ENCODE measurements at regions not wholly inside any gene's neighbourhood (a gene's known extent, or its start where the extent isn't known, plus 50 kb on each side); places are given as distances from the start of the nearest gene placed in this dataset.
"Not testable (repeated sequence)": the region's sequence is repeated elsewhere in the genome, so short reads cannot be mapped to it uniquely, and the experiment has no call there.

- DNase-seq (ENCODE audit: extremely low spot score, insufficient read length, low read depth) (no peak), FAIRE-seq (no peak)
Measured at GRCh38 chr4:58871509-58871908, 1761.3 kb upstream of the IGFBP7 start.

GRCh38 chr4:58849026-58849425 lies 1738.8 kb upstream of the IGFBP7 start:
- no peak for FAIRE-seq
- no peak for DNase-seq (ENCODE audit: extremely low spot score, insufficient read length, low read depth)

DNA sequence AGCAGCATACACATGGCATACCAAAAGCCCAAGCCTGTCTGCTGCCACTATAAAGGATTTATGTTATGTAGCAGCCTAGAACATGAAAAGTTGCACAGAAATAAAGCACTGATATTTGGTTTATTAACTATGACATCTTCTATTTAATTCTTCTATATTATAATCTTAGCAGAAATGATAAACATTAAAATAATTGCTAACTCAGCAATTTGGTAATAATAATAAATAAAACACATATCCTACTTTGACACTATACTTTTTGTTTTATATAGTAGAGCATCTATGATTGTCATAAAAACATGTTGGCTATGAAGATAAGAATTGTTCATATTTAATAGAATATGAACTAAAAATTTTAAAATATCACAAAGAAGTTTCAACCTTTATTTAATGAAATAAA lies 1733.3 kb upstream of the IGFBP7 start:
- FAIRE-seq: no peak
- DNase-seq (ENCODE audit: extremely low spot score, insufficient read length, low read depth): no peak

GRCh38 chr4:58833126-58833525 lies 1722.9 kb upstream of the IGFBP7 start:
- FAIRE-seq: no peak
- no peak for DNase-seq (ENCODE audit: extremely low spot score, insufficient read length, low read depth)

DNA sequence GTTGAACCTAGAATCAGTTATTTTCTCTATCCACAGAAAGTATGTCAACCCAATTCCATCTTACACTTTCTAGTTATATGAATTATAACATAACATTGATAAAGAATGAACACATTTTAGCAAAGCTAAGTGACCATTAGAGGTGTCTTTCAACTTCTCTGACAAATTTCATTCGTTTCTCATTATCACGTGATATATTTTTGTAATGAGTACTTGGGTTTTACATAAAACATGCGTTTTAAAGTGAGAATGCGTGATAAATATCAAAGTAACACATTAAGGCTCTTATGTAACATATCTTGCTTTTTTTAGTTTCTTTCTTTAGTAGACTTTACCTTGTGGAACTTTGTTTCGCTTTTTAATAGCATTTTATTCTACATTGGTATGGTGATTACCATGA lies 1715.1 kb upstream of the IGFBP7 start:
- no peak for FAIRE-seq
- DNase-seq (ENCODE audit: extremely low spot score, insufficient read length, low read depth): no peak

DNA sequence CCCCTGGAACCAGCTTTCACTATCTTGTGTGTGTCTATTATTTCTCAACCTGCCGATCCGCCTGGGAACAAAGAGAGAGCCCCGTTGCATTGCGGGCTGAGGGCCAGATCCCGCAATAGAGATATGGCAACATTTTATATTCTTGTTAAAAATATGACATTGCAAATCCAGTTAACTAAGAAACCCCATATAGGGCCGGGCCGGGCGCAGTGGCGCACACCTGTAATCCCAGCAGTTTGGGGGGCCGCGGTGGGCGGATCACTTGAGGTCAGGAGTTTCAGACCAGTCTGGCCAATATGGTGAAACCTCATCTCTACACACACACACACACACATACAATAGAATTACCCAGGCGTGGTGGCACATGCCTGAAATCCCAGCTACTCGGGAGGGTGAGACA lies 1708.4 kb upstream of the IGFBP7 start:
- FAIRE-seq; DNase-seq (ENCODE audit: extremely low spot score, insufficient read length, low read depth): not testable (repeated sequence)

- no peak for FAIRE-seq
- DNase-seq (ENCODE audit: extremely low spot score, insufficient read length, low read depth): no peak
Measured at GRCh38 chr4:58809948-58810347, 1699.8 kb upstream of the IGFBP7 start.

DNA sequence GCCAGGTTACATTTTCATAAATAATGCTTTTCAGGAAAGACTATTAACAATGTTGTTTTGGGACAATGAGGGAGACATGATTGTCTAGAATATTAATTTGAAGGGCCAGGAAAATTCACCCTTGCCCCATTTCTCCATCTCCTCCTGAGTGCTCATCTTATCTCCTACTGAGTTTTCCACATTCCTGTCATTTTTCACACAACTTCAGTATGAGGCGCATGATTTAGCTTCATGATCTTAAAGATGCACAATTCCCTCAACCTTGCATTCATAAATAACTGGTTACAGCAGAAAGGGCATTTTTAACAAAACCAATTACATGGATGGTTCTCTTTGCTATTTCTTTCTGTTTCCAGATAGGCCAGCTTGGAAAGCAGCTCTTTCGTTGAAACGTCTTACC lies 1699.2 kb upstream of the IGFBP7 start:
- FAIRE-seq (no peak), DNase-seq (ENCODE audit: extremely low spot score, insufficient read length, low read depth) (no peak)

- DNase-seq (ENCODE audit: extremely low spot score, insufficient read length, low read depth): no peak
- FAIRE-seq: no peak
Measured at GRCh38 chr4:58808817-58809216, 1698.6 kb upstream of the IGFBP7 start.

DNA sequence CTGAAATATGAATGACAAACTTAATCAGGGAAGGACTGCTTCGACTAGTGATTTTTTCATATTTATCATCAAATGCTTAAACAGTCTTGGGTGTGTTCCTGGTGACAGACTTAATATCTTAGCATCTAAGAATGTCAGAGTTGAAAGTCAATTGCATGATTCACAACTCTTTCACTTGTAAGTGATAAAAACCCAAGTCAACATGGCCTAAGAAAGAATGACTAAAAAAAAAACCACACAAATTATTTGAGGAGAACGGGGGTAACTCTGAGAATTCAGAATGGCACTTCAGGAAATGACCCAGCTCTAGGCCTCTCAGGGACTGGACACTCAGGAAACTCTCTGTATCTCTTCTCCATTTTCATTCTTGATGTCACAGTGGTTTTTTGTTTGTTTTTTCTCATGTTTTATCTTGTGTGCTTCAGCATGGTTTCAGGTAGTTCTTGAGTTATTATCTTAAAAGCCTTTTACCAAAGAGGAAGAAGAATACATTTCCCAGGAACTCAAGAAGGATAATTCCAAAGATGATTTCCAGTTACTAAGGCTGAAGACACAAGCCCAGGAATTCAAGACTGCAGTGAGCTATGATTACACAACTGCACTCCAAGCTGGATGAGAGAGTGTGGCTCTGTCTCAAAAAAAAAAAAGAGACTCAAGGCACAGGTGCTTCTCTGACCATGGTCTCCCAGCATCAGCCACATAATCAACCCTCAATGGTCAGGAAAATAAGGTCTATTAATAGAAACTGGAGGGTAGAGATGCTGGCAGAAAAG lies 1697.8 kb upstream of the IGFBP7 start:
- FAIRE-seq: no peak
- DNase-seq (ENCODE audit: extremely low spot score, insufficient read length, low read depth): no peak

DNA sequence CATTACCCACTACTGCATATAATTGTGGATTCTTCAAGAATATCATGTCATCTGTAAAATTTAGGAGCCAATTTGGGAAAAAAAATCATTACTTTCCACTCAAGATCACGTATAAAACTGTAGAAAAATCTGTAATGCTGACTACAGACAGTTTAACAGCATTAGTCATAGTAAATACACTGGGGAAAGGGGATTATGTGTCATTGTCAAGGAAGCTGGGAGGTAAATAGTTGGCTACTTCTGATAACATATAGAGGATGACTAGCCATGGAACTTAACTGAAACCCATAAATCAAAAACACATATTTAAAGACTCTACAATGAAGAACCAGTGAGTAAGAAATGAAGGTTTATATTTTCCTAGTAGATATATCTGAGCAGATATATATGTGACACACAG lies 1666.4 kb upstream of the IGFBP7 start:
- DNase-seq (ENCODE audit: extremely low spot score, insufficient read length, low read depth) (no peak), FAIRE-seq (no peak)

GRCh38 chr4:58767598-58767997 lies 1657.4 kb upstream of the IGFBP7 start:
- DNase-seq (ENCODE audit: extremely low spot score, insufficient read length, low read depth) (no peak), FAIRE-seq (no peak)

DNA sequence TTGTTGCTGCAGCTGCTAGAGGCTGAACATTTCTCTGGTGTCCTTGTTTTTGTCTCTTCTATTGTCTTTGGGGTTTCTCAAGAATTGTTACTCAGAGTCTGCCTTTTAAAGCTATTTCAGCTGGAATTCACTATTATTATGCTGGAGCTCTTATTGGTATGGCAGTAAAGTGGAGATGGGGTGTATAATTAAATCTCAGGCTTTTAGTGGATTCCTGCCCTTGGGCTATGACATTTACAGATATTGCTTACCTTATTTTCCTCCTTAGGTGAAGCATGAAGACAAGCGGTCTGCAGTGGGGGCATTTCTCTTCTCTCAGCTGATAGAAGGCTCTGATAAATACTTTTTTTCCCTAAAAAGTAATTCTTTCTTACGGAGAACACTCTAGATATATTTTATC lies 1656.6 kb upstream of the IGFBP7 start:
- FAIRE-seq (no peak), DNase-seq (ENCODE audit: extremely low spot score, insufficient read length, low read depth) (no peak)

- no peak for DNase-seq (ENCODE audit: extremely low spot score, insufficient read length, low read depth)
- FAIRE-seq: no peak
Measured at GRCh38 chr4:58761563-58761962, 1651.4 kb upstream of the IGFBP7 start.

DNA sequence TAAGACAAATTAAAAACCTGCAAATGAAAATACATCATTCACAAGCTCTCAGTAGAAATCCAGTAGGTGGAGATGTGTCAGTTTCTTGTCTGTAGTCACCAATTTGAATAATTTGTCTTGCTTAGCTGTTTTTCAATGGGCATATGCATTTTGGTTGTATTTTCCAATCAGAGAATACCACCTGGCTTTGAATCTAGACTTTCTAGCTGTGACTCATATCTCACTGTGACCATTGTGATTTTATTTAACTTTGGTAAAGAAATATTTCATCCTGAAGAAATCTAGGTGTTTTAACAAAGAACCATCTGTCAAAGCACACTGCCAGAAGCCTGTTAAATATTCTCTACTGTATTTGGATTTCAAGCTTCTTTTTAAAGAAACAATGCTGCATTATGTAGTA lies 1650.6 kb upstream of the IGFBP7 start:
- FAIRE-seq: no peak
- DNase-seq (ENCODE audit: extremely low spot score, insufficient read length, low read depth): no peak

DNA sequence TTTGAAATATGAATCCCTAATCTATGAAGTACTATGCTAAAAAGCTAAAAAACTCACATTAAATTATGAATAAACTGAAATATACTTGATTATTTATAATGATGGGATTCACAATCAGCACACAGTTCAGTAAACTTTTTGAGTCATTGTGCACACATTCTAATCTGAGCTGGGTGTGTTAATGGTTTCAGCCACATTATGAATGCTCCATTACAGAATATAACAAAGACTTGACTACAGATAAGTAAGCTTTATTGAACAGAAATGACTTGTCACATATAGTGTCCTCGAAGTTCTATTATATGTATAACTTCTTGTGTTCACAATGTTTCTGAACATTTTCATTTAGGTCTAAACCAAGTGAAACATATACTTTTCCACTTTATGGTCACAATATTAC lies 1649.9 kb upstream of the IGFBP7 start:
- FAIRE-seq (no peak), DNase-seq (ENCODE audit: extremely low spot score, insufficient read length, low read depth) (no peak)

DNA sequence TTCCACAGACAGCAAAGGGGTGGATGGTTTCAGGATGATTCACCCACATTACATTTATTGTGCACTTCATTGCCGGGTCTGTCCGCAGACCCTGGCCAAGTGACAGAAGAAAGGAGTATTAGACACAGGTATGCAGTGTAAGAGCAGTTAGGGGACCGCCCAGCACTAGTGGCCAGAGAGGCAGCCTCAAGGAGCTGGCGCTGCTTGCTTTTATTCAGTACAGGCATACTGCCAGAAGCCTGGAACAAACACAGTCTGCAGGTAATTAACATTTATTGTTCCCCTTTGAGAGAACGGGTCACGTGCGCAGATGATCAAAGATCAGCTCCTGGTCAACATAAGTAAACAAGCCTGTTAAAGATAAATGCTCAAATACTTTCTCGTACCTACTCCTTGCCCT lies 1639.0 kb upstream of the IGFBP7 start:
- no peak for FAIRE-seq
- DNase-seq (ENCODE audit: extremely low spot score, insufficient read length, low read depth): no peak

DNA sequence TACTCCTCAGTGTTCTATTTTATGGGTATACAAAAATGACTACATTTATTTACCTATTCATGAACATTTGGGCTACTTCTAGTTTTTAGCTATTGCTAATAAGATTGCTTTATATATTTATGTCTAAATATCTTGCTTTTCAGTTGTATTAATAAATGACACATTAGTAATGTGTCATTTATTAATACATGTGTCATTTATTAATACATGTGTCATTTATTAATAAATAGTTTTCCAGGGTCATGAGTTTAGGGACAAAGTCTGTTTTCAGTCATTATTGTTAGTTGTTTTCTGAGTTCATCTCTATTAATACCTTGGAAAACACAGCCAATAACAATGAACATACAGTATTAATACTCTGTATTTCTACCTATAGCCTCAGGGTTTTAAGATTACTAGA lies 1630.7 kb upstream of the IGFBP7 start:
- FAIRE-seq (no peak), DNase-seq (ENCODE audit: extremely low spot score, insufficient read length, low read depth) (no peak)

DNA sequence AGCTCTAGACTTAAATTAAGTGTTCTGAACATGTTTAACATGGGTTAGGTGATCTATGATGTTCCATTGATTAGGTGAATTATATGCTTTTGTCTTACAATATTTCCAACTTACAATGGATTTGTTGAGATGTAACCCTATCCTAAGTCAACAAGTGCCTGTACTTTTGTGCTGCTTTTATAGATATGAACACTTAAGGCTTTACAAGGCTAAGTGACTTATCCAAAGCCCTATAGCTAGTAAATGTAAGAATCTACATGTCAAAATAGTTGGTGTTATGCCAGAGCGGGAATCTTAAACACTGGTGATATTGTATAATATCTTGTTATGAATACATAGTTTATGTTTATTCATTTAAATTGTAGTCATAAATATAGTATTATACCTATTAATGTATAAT lies 1629.1 kb upstream of the IGFBP7 start:
- DNase-seq (ENCODE audit: extremely low spot score, insufficient read length, low read depth) (no peak), FAIRE-seq (no peak)

DNA sequence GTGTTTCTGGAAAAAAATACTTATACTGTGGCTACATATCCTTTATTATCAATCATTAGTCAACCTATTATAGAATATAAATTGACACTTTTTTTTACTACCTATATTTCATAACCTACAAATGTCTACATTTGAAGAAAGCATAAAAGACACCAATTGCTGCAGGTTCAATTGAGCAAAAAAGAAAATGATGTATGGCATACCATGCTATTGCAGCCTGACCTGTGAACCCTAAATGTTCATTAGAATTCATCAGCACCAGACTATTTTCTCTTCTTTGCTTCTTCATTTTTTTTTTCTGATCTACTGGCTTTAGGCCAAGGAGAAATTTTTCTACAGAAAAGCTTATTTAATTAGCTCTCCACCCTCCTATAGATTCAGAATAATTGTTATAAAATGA lies 1628.2 kb upstream of the IGFBP7 start:
- DNase-seq (ENCODE audit: extremely low spot score, insufficient read length, low read depth) (no peak), FAIRE-seq (no peak)

- DNase-seq (ENCODE audit: extremely low spot score, insufficient read length, low read depth): no peak
- no peak for FAIRE-seq
Measured at GRCh38 chr4:58734030-58734674, 1624.0 kb upstream of the IGFBP7 start.

GRCh38 chr4:58732973-58733372 lies 1622.8 kb upstream of the IGFBP7 start:
- FAIRE-seq (no peak), DNase-seq (ENCODE audit: extremely low spot score, insufficient read length, low read depth) (no peak)

Data from GM18507 (cell line).